HPDE6-E6E7 (cell line): ENCODE measurements at regions not wholly inside any gene's neighbourhood (a gene's known extent, or its start where the extent isn't known, plus 50 kb on each side); places are given as distances from the start of the nearest gene placed in this dataset.
A peak's percentile ranks its signal among the peaks of the same experiment; 100 is the strongest.

Source experiments
- DNase-seq: peaks from one replicate; pipeline ENCODE4 v3.0.0; 2011; ENCODE audit warnings: missing footprints; ENCODE audit errors: extremely low spot score

DNA sequence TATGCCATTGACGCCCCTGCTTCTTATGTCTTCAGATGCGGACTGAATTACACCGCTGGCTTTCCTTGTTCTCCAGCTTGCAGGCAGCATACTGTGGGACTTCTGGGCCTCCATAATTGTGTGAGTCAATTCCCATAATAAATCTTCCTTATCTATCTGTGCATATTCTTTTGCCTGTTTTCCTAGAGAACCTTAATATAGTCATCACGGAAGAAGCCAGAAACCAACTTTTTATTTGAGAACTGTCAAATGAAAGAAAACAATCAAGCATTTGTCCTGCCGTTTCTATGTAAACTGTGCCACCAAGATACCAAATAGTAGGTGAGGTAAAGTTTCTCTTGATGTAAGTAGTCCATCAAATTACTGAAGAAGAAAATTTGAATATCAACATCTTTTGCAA is 51.8 kb upstream of the B3GALNT1 start:
- no peak for DNase-seq

- no peak for DNase-seq
Observed at GRCh38 chr3:161161603-161162002, 56.5 kb upstream of the B3GALNT1 start.

DNA sequence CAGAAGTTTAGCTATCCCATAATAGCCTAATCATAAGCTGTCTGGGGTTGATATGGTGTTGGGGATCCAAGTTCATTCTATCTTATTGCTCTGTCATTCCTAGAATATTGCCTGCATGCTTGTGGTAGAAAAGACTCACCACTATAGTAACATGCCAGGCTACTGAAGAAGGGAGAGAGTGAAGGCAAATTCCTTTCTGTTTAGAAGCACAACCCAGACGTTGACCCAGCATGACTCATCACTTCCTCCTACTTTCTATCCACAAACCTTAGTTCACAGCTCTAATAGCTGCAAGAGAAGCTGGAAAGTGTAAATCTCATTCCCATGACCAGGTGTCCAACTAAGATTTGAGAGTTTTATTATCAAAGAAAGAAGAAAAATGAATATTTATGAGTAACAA is 57.8 kb upstream of the NMD3 start:
- peak; percentile 39 for DNase-seq

- DNase-seq: no peak
Observed at GRCh38 chr3:161166051-161166450, 55.1 kb upstream of the NMD3 start.

DNA sequence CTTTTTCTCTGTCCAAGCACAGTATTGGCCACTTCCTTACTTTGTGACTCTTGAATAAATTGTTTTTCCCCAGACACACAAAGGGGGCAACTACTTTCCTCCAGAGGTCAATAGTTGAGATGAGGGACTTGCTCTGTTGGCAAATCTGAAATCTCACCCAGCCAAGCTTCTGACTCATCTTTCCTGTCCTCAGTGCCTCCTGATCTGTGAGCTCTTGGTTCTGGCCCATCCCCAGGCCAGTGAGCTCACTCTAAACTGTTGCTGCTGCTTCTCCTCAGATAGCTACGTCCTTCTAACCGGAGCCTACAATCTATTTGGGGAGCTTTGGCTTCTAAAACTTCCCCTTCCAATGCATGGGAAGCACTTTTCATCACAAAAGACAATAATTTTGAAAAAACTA is 50.0 kb upstream of the NMD3 start:
- peak; percentile 47 for DNase-seq
